GM06990 (cell line): ENCODE measurements at regions not wholly inside any gene's neighbourhood (a gene's known extent, or its start where the extent isn't known, plus 50 kb on each side); places are given as distances from the start of the nearest gene placed in this dataset.

Source experiments
- DNase-seq: peaks from one replicate; pipeline ENCODE4 v3.0.0-alpha.2; 2011; ENCODE audit not compliant: insufficient read length; ENCODE audit errors: extremely low read depth
- H3K27me3 ChIP-seq: replicated peaks from 2 replicates; pipeline ENCODE4 v1.6.0; 2011; ENCODE audit warnings: low read length; ENCODE audit not compliant: control insufficient read depth, insufficient read depth
- H3K36me3 ChIP-seq: 2 replicates; pipeline ENCODE4 v1.5.1; 2011; ENCODE audit warnings: low read length; ENCODE audit not compliant: control insufficient read depth, insufficient read depth
- H3K4me3 ChIP-seq: replicated peaks from 2 replicates; pipeline ENCODE4 v1.5.1; 2011; ENCODE audit warnings: low read depth, mild to moderate bottlenecking, control low read depth, low read length
- CTCF ChIP-seq: IDR thresholded peaks from 2 replicates; pipeline ENCODE4 v1.5.1; 2011; ENCODE audit warnings: low read length, control low read depth, mild to moderate bottlenecking, inconsistent platforms; ENCODE audit not compliant: insufficient read depth, poor library complexity, severe bottlenecking

GRCh38 chr4:124529131-124529530 lies 183.4 kb downstream of the ANKRD50 start:
- Histone ChIP-seq H3K36me3 (no peaks in the 10 kb centered on the region), H3K4me3 (no peak overlapping the region), H3K27me3 (no peaks in the 10 kb centered on the region)
- DNase-seq = no peak
- no peak for TF ChIP-seq CTCF

- H3K27me3 ChIP-seq = no peaks in the 10 kb centered on the region
- no peaks in the 10 kb centered on the region for H3K36me3 ChIP-seq
- H3K4me3 ChIP-seq = no peak overlapping the region
- DNase-seq = no peak
- no peak for TF ChIP-seq CTCF
Observed at GRCh38 chr4:124530464-124531077, 182.0 kb downstream of the ANKRD50 start.

- Histone ChIP-seq H3K36me3 (no peaks in the 10 kb centered on the region), H3K27me3 (no peaks in the 10 kb centered on the region), H3K4me3 (no peak overlapping the region)
- no peak for DNase-seq
- no peak for TF ChIP-seq CTCF
Observed at GRCh38 chr4:124534131-124534530, 178.4 kb downstream of the ANKRD50 start.

- Histone ChIP-seq H3K27me3 (no peaks in the 10 kb centered on the region), H3K4me3 (no peak overlapping the region), H3K36me3 (no peaks in the 10 kb centered on the region)
- no peak for TF ChIP-seq CTCF
- no peak for DNase-seq
Observed at GRCh38 chr4:124535003-124535402, 177.5 kb downstream of the ANKRD50 start.

GRCh38 chr4:124536946-124537345 lies 175.6 kb downstream of the ANKRD50 start:
- Histone ChIP-seq H3K4me3 (no peak overlapping the region), H3K36me3 (no peaks in the 10 kb centered on the region), H3K27me3 (no peaks in the 10 kb centered on the region)
- no peak for DNase-seq
- no peak for TF ChIP-seq CTCF

GRCh38 chr4:124537971-124538370 lies 174.6 kb downstream of the ANKRD50 start:
- H3K27me3 ChIP-seq = no peaks in the 10 kb centered on the region
- no peak for TF ChIP-seq CTCF

More at GRCh38 chr4:124537971-124538370, 174.6 kb downstream of the ANKRD50 start:
- Histone ChIP-seq H3K36me3 (no peaks in the 10 kb centered on the region), H3K4me3 (no peak overlapping the region)
- DNase-seq = no peak
